ENCODE measurements at regions not wholly inside any gene's neighbourhood (a gene's known extent, or its start where the extent isn't known, plus 50 kb on each side); places are given as distances from the start of the nearest gene placed in this dataset.

DNA sequence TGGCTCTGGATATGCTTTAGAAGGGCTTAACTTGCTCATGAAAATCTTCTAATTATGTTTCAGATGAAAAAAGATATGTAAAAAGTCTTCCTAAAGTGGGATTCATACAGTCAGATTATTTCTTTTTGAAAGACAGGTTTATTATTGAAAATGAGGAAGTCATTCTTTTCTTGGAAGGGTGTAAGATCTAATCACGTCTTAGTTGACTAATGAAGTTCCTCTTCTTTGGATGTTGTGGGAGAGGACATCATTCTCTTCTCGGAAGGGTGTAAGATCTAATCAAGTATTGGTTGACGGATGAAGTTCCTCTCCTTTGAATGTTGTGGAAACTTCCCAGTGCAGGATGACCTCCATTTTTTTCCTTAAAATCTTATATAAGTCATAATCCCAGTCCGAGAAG lies 74.9 kb downstream of the ALG10 start:
- no peak overlapping the region for H3K4me3 Mint-ChIP-seq
- TF ChIP-seq, protein P1, sequence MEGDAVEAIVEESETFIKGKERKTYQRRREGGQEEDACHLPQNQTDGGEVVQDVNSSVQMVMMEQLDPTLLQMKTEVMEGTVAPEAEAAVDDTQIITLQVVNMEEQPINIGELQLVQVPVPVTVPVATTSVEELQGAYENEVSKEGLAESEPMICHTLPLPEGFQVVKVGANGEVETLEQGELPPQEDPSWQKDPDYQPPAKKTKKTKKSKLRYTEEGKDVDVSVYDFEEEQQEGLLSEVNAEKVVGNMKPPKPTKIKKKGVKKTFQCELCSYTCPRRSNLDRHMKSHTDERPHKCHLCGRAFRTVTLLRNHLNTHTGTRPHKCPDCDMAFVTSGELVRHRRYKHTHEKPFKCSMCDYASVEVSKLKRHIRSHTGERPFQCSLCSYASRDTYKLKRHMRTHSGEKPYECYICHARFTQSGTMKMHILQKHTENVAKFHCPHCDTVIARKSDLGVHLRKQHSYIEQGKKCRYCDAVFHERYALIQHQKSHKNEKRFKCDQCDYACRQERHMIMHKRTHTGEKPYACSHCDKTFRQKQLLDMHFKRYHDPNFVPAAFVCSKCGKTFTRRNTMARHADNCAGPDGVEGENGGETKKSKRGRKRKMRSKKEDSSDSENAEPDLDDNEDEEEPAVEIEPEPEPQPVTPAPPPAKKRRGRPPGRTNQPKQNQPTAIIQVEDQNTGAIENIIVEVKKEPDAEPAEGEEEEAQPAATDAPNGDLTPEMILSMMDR (IDR thresholded peaks at IDR 0.05; ENCODE audit: unreplicated experiment in 3 of 3): no peak
- no peaks in the 10 kb centered on the region for H3K4me1 Mint-ChIP-seq
- peaks cover 23% of the 10 kb centered on the region for H3K9me3 Mint-ChIP-seq
- no peak overlapping the region for H3K27ac Mint-ChIP-seq
- no peaks in the 10 kb centered on the region for H3K27me3 Mint-ChIP-seq (ENCODE audit: low read depth)
- no peaks in the 10 kb centered on the region for H3K36me3 Mint-ChIP-seq (ENCODE audit: low read depth)

- Mint-ChIP-seq H3K27ac (no peak overlapping the region), H3K27me3 (ENCODE audit: low read depth) (no peaks in the 10 kb centered on the region), H3K4me1 (no peaks in the 10 kb centered on the region), H3K9me3 (peaks cover 27% of the 10 kb centered on the region), H3K36me3 (ENCODE audit: low read depth) (no peaks in the 10 kb centered on the region), H3K4me3 (no peak overlapping the region)
- TF ChIP-seq, protein P1 (IDR thresholded peaks at IDR 0.05; ENCODE audit: unreplicated experiment in 3 of 3): no peak
Observed at GRCh38 chr12:34105392-34105933, 83.2 kb downstream of the ALG10 start.

DNA sequence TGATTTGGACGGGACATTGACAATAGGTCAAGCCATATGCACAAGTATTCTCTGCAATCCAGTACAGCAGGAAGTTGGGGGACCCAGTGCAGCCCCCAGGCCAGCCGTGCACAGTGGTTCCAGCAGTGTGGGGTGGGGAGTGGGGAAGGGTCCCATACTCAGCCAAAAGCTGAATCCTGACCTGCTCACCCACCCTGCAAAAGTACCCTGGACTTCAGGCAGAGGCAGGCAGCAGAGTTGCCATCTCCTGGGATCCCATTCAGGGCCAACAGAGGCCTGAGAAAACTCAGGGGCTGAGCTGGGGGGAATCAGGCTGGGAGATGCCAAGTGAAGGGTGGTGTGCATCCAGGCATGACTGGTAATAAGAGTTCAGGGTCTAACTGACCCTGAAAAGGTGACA lies 83.9 kb downstream of the ALG10 start:
- H3K9me3 Mint-ChIP-seq: peaks cover 33% of the 10 kb centered on the region
- TF ChIP-seq, protein P1 (IDR thresholded peaks at IDR 0.05; ENCODE audit: unreplicated experiment in 3 of 3): no peak

DNA sequence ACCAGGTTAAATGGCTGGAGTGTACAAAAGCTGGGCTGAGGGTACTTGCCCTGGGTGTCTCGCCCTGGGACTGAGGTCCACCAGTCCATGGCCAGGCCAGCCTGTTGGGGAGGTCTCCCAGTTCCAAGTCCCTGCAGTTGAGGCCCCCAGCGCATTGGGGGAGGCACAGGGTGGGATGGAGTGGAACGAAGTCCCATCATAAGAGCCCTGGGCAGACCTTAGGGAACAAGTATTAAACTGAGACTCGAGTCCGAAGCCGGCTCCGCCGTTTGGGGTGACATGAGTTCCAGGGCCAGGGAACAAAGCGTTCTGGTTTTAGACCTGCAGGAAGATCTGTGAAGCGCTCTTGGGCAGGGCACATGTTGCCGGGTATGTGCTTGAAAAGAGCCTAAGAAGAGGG lies 84.7 kb downstream of the ALG10 start:
- H3K27ac Mint-ChIP-seq: no peak overlapping the region
- no peaks in the 10 kb centered on the region for H3K4me1 Mint-ChIP-seq
- H3K27me3 Mint-ChIP-seq (ENCODE audit: low read depth): no peaks in the 10 kb centered on the region
- no peaks in the 10 kb centered on the region for H3K36me3 Mint-ChIP-seq (ENCODE audit: low read depth)
- TF ChIP-seq, protein P1 (IDR thresholded peaks at IDR 0.05; ENCODE audit: unreplicated experiment in 3 of 3): no peak
- no peak overlapping the region for H3K4me3 Mint-ChIP-seq
- peaks cover 33% of the 10 kb centered on the region for H3K9me3 Mint-ChIP-seq

More for the DNA sequence above, 83.9 kb downstream of the ALG10 start:
- Mint-ChIP-seq H3K4me1 (no peaks in the 10 kb centered on the region), H3K36me3 (ENCODE audit: low read depth) (no peaks in the 10 kb centered on the region), H3K27me3 (ENCODE audit: low read depth) (no peaks in the 10 kb centered on the region), H3K27ac (no peak overlapping the region), H3K4me3 (no peak overlapping the region)

GRCh38 chr12:34107781-34108404 lies 85.6 kb downstream of the ALG10 start:
- H3K36me3 Mint-ChIP-seq (ENCODE audit: low read depth): no peaks in the 10 kb centered on the region
- TF ChIP-seq, protein P1 (IDR thresholded peaks at IDR 0.05; ENCODE audit: unreplicated experiment in 3 of 3): no peak
- H3K27me3 Mint-ChIP-seq (ENCODE audit: low read depth): no peaks in the 10 kb centered on the region
- H3K4me3 Mint-ChIP-seq: no peak overlapping the region
- no peaks in the 10 kb centered on the region for H3K4me1 Mint-ChIP-seq
- peaks cover 33% of the 10 kb centered on the region for H3K9me3 Mint-ChIP-seq
- H3K27ac Mint-ChIP-seq: no peak overlapping the region

DNA sequence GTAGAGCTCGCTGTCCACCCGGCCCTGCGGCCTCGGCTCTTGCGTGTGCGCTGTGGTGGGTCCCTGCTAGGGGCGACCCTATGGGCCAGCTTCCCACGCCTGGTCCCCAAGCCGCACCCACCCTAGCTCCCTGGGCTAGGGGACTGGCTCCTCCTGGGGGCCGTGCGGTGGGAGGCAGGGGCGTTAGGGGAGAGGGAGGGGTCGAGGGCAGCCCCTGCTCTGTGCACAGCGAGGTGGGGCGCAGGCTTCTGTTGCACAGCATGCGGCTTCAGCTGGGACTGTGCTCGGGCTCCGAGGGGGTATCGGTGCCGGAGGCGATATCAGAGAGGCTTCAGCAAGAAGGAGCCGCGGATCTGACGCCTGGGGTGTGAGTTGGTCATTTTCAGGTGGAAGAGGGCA lies 86.1 kb downstream of the ALG10 start:
- H3K27me3 Mint-ChIP-seq (ENCODE audit: low read depth): no peaks in the 10 kb centered on the region
- H3K36me3 Mint-ChIP-seq (ENCODE audit: low read depth): no peaks in the 10 kb centered on the region
- no peaks in the 10 kb centered on the region for H3K4me1 Mint-ChIP-seq
- TF ChIP-seq, protein P1 (IDR thresholded peaks at IDR 0.05; ENCODE audit: unreplicated experiment in 3 of 3): no peak
- H3K9me3 Mint-ChIP-seq: peaks cover 37% of the 10 kb centered on the region
- no peak overlapping the region for H3K27ac Mint-ChIP-seq
- H3K4me3 Mint-ChIP-seq: no peak overlapping the region

All from nephron (organoid).